GM12878 (cell line): ENCODE measurements at regions not wholly inside any gene's neighbourhood (a gene's known extent, or its start where the extent isn't known, plus 50 kb on each side); places are given as distances from the start of the nearest gene placed in this dataset.

Experiments used
- CHD2 ChIP-seq: IDR thresholded peaks from 2 replicates; pipeline ENCODE4 v1.6.1; 2011; ENCODE audit warnings: low read depth, low read length, improper control_type of control experiment, borderline replicate concordance
- EZH2 ChIP-seq: IDR thresholded peaks from 2 replicates; pipeline ENCODE4 v1.6.1; 2012; ENCODE audit warnings: low read depth, mild to moderate bottlenecking, control low read depth, inconsistent platforms, low read length, borderline replicate concordance; ENCODE audit not compliant: control insufficient read depth
- MTA3 ChIP-seq: IDR thresholded peaks from 2 replicates; pipeline ENCODE4 v1.6.1; 2012; ENCODE audit warnings: low read length, inconsistent platforms, borderline replicate concordance
- POLR2A ChIP-seq: IDR thresholded peaks from 2 replicates; pipeline ENCODE4 v1.6.1; 2011; ENCODE audit warnings: low read depth, mild to moderate bottlenecking, low read length
- SREBF2 ChIP-seq: IDR thresholded peaks from 2 replicates; pipeline ENCODE4 v1.6.1; 2012; ENCODE audit warnings: mild to moderate bottlenecking, low read length
- SRF ChIP-seq, 2 experiments: IDR thresholded peaks; 2 replicates each; pipeline ENCODE4 v1.6.1; 2011; ENCODE audit warnings: low read depth in 2 of 2, low read length in 2 of 2, mild to moderate bottlenecking in 1 of 2, moderate library complexity in 1 of 2
- TCF12 ChIP-seq: IDR thresholded peaks from 2 replicates; pipeline ENCODE4 v1.6.1; 2011; ENCODE audit warnings: low read depth, mild to moderate bottlenecking, low read length
- YY1 ChIP-seq: IDR thresholded peaks from 2 replicates; pipeline ENCODE4 v1.6.1; 2011; ENCODE audit warnings: low read depth, mild to moderate bottlenecking, low read length
- TF ChIP-seq, protein P1 (sequence below), 3 experiments: IDR thresholded peaks in 2 of 3; conservative IDR thresholded peaks in 1 of 3; 2 replicates each; pipeline ENCODE4 v1.5.1; 2011; ENCODE audit warnings: low read depth in 3 of 3, low read length in 3 of 3, mild to moderate bottlenecking in 3 of 3, control low read depth in 2 of 3, moderate library complexity in 2 of 3, inconsistent platforms in 1 of 3, mixed read lengths in 1 of 3; ENCODE audit not compliant: control insufficient read depth in 2 of 3, insufficient read depth in 1 of 3; ENCODE audit errors: extremely low read depth in 1 of 3
- TF ChIP-seq, protein P2 (sequence below): fragments of 150-350 bp; IDR thresholded peaks from 2 replicates; pipeline ENCODE4 v1.6.1; 2016; ENCODE audit warnings: low read depth, low read length
- TF ChIP-seq, protein P3 (sequence below): IDR thresholded peaks from 2 replicates; pipeline ENCODE4 v1.6.1; 2011; ENCODE audit warnings: low read depth, low read length, improper control_type of control experiment, borderline replicate concordance
- TF ChIP-seq, protein P4 (sequence below): fragments of 450-650 bp; IDR thresholded peaks from 2 replicates; pipeline ENCODE4 v1.6.1; 2017; ENCODE audit warnings: mild to moderate bottlenecking, moderate library complexity
- TF ChIP-seq, protein P5 (sequence below): IDR thresholded peaks from 2 replicates; pipeline ENCODE4 v1.6.1; 2011; ENCODE audit warnings: low read depth, mild to moderate bottlenecking, low read length, moderate library complexity, borderline replicate concordance; ENCODE audit errors: extremely low read depth

DNA sequence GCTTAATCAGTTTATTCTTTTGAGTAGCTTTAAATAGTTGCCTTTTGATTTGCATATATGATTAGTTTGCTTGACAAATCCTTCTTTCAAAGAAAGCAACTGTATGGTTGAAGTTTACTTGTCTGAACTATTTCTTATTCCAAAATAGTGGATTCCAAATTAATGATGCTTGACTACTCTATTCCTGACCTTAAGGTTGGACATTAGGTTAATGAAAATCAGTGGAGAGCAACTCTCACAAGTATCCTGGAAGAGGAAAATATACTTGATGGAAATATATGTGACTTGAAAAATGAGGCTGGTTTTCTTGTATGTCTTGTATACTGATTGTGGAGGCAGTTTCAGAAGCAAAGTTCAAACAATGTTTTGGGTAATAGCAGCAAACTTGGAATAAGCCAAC lies 369.2 kb upstream of the PODXL start:
- TF ChIP-seq, protein P1, sequence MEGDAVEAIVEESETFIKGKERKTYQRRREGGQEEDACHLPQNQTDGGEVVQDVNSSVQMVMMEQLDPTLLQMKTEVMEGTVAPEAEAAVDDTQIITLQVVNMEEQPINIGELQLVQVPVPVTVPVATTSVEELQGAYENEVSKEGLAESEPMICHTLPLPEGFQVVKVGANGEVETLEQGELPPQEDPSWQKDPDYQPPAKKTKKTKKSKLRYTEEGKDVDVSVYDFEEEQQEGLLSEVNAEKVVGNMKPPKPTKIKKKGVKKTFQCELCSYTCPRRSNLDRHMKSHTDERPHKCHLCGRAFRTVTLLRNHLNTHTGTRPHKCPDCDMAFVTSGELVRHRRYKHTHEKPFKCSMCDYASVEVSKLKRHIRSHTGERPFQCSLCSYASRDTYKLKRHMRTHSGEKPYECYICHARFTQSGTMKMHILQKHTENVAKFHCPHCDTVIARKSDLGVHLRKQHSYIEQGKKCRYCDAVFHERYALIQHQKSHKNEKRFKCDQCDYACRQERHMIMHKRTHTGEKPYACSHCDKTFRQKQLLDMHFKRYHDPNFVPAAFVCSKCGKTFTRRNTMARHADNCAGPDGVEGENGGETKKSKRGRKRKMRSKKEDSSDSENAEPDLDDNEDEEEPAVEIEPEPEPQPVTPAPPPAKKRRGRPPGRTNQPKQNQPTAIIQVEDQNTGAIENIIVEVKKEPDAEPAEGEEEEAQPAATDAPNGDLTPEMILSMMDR (IDR thresholded peaks at IDR 0.05 in 2 of 3, conservative IDR thresholded peaks at IDR 0.05 in 1 of 3; ENCODE audit: control insufficient read depth in 2 of 3, extremely low read depth in 1 of 3, insufficient read depth in 1 of 3, low read depth in 3 of 3, low read length in 3 of 3): no peak
- TF ChIP-seq EZH2: no peak
- no peak for TF ChIP-seq MTA3
- TF ChIP-seq, protein P2, sequence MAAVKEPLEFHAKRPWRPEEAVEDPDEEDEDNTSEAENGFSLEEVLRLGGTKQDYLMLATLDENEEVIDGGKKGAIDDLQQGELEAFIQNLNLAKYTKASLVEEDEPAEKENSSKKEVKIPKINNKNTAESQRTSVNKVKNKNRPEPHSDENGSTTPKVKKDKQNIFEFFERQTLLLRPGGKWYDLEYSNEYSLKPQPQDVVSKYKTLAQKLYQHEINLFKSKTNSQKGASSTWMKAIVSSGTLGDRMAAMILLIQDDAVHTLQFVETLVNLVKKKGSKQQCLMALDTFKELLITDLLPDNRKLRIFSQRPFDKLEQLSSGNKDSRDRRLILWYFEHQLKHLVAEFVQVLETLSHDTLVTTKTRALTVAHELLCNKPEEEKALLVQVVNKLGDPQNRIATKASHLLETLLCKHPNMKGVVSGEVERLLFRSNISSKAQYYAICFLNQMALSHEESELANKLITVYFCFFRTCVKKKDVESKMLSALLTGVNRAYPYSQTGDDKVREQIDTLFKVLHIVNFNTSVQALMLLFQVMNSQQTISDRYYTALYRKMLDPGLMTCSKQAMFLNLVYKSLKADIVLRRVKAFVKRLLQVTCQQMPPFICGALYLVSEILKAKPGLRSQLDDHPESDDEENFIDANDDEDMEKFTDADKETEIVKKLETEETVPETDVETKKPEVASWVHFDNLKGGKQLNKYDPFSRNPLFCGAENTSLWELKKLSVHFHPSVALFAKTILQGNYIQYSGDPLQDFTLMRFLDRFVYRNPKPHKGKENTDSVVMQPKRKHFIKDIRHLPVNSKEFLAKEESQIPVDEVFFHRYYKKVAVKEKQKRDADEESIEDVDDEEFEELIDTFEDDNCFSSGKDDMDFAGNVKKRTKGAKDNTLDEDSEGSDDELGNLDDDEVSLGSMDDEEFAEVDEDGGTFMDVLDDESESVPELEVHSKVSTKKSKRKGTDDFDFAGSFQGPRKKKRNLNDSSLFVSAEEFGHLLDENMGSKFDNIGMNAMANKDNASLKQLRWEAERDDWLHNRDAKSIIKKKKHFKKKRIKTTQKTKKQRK: no peak
- TF ChIP-seq, protein P3, sequence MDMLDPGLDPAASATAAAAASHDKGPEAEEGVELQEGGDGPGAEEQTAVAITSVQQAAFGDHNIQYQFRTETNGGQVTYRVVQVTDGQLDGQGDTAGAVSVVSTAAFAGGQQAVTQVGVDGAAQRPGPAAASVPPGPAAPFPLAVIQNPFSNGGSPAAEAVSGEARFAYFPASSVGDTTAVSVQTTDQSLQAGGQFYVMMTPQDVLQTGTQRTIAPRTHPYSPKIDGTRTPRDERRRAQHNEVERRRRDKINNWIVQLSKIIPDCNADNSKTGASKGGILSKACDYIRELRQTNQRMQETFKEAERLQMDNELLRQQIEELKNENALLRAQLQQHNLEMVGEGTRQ: no peak
- TF ChIP-seq YY1: no peak
- TF ChIP-seq TCF12: no peak
- no peak for TF ChIP-seq SRF (IDR thresholded peaks at IDR 0.05; ENCODE audit: low read depth in 2 of 2, low read length in 2 of 2)
- TF ChIP-seq POLR2A: no peak
- TF ChIP-seq SREBF2: no peak
- TF ChIP-seq, protein P4, sequence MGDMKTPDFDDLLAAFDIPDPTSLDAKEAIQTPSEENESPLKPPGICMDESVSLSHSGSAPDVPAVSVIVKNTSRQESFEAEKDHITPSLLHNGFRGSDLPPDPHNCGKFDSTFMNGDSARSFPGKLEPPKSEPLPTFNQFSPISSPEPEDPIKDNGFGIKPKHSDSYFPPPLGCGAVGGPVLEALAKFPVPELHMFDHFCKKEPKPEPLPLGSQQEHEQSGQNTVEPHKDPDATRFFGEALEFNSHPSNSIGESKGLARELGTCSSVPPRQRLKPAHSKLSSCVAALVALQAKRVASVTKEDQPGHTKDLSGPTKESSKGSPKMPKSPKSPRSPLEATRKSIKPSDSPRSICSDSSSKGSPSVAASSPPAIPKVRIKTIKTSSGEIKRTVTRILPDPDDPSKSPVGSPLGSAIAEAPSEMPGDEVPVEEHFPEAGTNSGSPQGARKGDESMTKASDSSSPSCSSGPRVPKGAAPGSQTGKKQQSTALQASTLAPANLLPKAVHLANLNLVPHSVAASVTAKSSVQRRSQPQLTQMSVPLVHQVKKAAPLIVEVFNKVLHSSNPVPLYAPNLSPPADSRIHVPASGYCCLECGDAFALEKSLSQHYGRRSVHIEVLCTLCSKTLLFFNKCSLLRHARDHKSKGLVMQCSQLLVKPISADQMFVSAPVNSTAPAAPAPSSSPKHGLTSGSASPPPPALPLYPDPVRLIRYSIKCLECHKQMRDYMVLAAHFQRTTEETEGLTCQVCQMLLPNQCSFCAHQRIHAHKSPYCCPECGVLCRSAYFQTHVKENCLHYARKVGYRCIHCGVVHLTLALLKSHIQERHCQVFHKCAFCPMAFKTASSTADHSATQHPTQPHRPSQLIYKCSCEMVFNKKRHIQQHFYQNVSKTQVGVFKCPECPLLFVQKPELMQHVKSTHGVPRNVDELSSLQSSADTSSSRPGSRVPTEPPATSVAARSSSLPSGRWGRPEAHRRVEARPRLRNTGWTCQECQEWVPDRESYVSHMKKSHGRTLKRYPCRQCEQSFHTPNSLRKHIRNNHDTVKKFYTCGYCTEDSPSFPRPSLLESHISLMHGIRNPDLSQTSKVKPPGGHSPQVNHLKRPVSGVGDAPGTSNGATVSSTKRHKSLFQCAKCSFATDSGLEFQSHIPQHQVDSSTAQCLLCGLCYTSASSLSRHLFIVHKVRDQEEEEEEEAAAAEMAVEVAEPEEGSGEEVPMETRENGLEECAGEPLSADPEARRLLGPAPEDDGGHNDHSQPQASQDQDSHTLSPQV: no peak
- TF ChIP-seq CHD2: no peak
- TF ChIP-seq, protein P5, sequence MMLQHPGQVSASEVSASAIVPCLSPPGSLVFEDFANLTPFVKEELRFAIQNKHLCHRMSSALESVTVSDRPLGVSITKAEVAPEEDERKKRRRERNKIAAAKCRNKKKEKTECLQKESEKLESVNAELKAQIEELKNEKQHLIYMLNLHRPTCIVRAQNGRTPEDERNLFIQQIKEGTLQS: no peak
